DND-41 (cell line): ENCODE measurements at regions not wholly inside any gene's neighbourhood (a gene's known extent, or its start where the extent isn't known, plus 50 kb on each side); places are given as distances from the start of the nearest gene placed in this dataset.

Experiments
- ATAC-seq: fragments of 200-7000 bp; cut with Tn5 transposase; 3 replicates; pipeline ENCODE4 v1.9.1; 2021; ENCODE audit warnings: low read depth; ENCODE audit not compliant: insufficient read depth
- DNase-seq: peaks from one replicate; pipeline ENCODE4 v3.0.0-alpha.2; 2020
- H2AFZ ChIP-seq: 2 replicates; pipeline ENCODE4 v1.6.0; 2012; ENCODE audit warnings: low read depth, low read length
- H3K27ac ChIP-seq: 2 replicates; pipeline ENCODE4 v1.5.1; 2012; ENCODE audit warnings: low read length, inconsistent platforms
- H3K27me3 ChIP-seq: fragments of 200-600 bp; sonication (generic); 2 replicates; pipeline ENCODE4 v1.6.0; 2012; ENCODE audit warnings: low read length, mild to moderate bottlenecking, inconsistent platforms; ENCODE audit not compliant: insufficient read depth, poor library complexity
- H3K36me3 ChIP-seq: 2 replicates; pipeline ENCODE4 v1.5.1; 2012; ENCODE audit warnings: low read length, inconsistent platforms; ENCODE audit not compliant: insufficient read depth
- H3K4me1 ChIP-seq: 2 replicates; pipeline ENCODE4 v1.5.1; 2012; ENCODE audit warnings: mild to moderate bottlenecking, low read length; ENCODE audit not compliant: insufficient read depth
- H3K4me2 ChIP-seq: 2 replicates; pipeline ENCODE4 v1.6.0; 2012; ENCODE audit warnings: mild to moderate bottlenecking, moderate library complexity, low read length, inconsistent platforms; ENCODE audit not compliant: insufficient read depth
- H3K4me3 ChIP-seq, 2 experiments: fragments of 200-600 bp in 1 of 2; shearing (Covaris generic) in 1 of 2; 2 replicates each; pipeline ENCODE4 v1.5.1; 2012 to 2016; ENCODE audit warnings: inconsistent platforms in 2 of 2, low read length in 2 of 2, mild to moderate bottlenecking in 2 of 2, low read depth in 1 of 2, moderate library complexity in 1 of 2
- H3K79me2 ChIP-seq: 2 replicates; pipeline ENCODE4 v1.6.0; 2012; ENCODE audit warnings: low read length, inconsistent platforms; ENCODE audit not compliant: insufficient read depth
- H3K9ac ChIP-seq: 2 replicates; pipeline ENCODE4 v1.6.0; 2012; ENCODE audit warnings: low read depth, mild to moderate bottlenecking, inconsistent platforms, low read length, moderate library complexity
- H3K9me3 ChIP-seq: 2 replicates; pipeline ENCODE4 v1.5.1; 2012; ENCODE audit warnings: low read length, moderate library complexity, mild to moderate bottlenecking, inconsistent platforms; ENCODE audit not compliant: insufficient read depth, severe bottlenecking
- H4K20me1 ChIP-seq: 2 replicates; pipeline ENCODE4 v1.6.0; 2012; ENCODE audit warnings: low read length; ENCODE audit not compliant: insufficient read depth
- CTCF ChIP-seq: IDR thresholded peaks from 2 replicates; pipeline ENCODE4 v1.5.1; 2012; ENCODE audit warnings: borderline replicate concordance, low read length, moderate library complexity, mild to moderate bottlenecking; ENCODE audit not compliant: poor library complexity, severe bottlenecking; ENCODE audit errors: extremely low read depth
- EZH2 ChIP-seq: IDR thresholded peaks from 3 replicates; pipeline ENCODE4 v1.6.1; 2012; ENCODE audit warnings: borderline replicate concordance, low read depth, mild to moderate bottlenecking, moderate library complexity, low read length, inconsistent platforms; ENCODE audit not compliant: severe bottlenecking

- no peaks in the 10 kb centered on the region for H3K4me1 ChIP-seq
- no peaks in the 10 kb centered on the region for H3K36me3 ChIP-seq
- H4K20me1 ChIP-seq, result no peaks in the 10 kb centered on the region
- H3K27ac ChIP-seq, result no peak overlapping the region
- TF ChIP-seq CTCF, result no peak
- no peak for TF ChIP-seq EZH2
- no peak for ATAC-seq
- no peaks in the 10 kb centered on the region for H3K27me3 ChIP-seq
- no peaks in the 10 kb centered on the region for H3K9me3 ChIP-seq
- H2AFZ ChIP-seq, result no peak overlapping the region
- no peak for DNase-seq
- H3K9ac ChIP-seq, result no peak overlapping the region
- no peaks in the 10 kb centered on the region for H3K79me2 ChIP-seq
- H3K4me3 ChIP-seq, result no peak overlapping the region
- H3K4me2 ChIP-seq, result no peak overlapping the region
Observed at GRCh38 chr3:30311781-30312180, 294.6 kb upstream of the TGFBR2 start.

GRCh38 chr3:30313840-30314239, 292.6 kb upstream of the TGFBR2 start:
- DNase-seq (no peak), ATAC-seq (no peak)
- H3K27me3 ChIP-seq, result no peaks in the 10 kb centered on the region
- H4K20me1 ChIP-seq, result no peaks in the 10 kb centered on the region
- H3K4me1 ChIP-seq, result no peaks in the 10 kb centered on the region
- no peaks in the 10 kb centered on the region for H3K79me2 ChIP-seq
- H3K4me3 ChIP-seq, result no peak overlapping the region
- H3K27ac ChIP-seq, result no peak overlapping the region
- H3K9me3 ChIP-seq, result no peaks in the 10 kb centered on the region
- no peak overlapping the region for H3K4me2 ChIP-seq
- no peak for TF ChIP-seq EZH2
- no peak for TF ChIP-seq CTCF
- H3K36me3 ChIP-seq, result no peaks in the 10 kb centered on the region
- no peak overlapping the region for H3K9ac ChIP-seq
- no peak overlapping the region for H2AFZ ChIP-seq

GRCh38 chr3:30314757-30315325, 291.6 kb upstream of the TGFBR2 start:
- Histone ChIP-seq H3K4me3 (no peak overlapping the region), H3K4me1 (no peaks in the 10 kb centered on the region; the same call in 1 of the 2 replicates), H3K27ac (no peak overlapping the region), H3K9me3 (no peaks in the 10 kb centered on the region), H4K20me1 (no peaks in the 10 kb centered on the region), H2AFZ (no peak overlapping the region), H3K36me3 (no peaks in the 10 kb centered on the region), H3K79me2 (no peaks in the 10 kb centered on the region), H3K9ac (no peak overlapping the region), H3K27me3 (no peaks in the 10 kb centered on the region), H3K4me2 (no peak overlapping the region)
- ATAC-seq, result no peak
- TF ChIP-seq CTCF (no peak), EZH2 (no peak)
- DNase-seq, result no peak

GRCh38 chr3:30315447-30315846, 291.0 kb upstream of the TGFBR2 start:
- DNase-seq, result no peak
- Histone ChIP-seq H3K9ac (no peak overlapping the region), H3K4me3 (no peak overlapping the region), H3K9me3 (no peaks in the 10 kb centered on the region), H3K36me3 (no peaks in the 10 kb centered on the region), H3K27ac (no peak overlapping the region), H3K4me2 (no peak overlapping the region), H3K79me2 (no peaks in the 10 kb centered on the region), H3K4me1 (no peaks in the 10 kb centered on the region; the same call in 1 of the 2 replicates), H2AFZ (no peak overlapping the region), H4K20me1 (no peaks in the 10 kb centered on the region), H3K27me3 (no peaks in the 10 kb centered on the region)
- ATAC-seq, result no peak
- TF ChIP-seq EZH2 (no peak), CTCF (no peak)
